Chondrocyte (in vitro differentiated cells): ENCODE measurements at regions not wholly inside any gene's neighbourhood (a gene's known extent, or its start where the extent isn't known, plus 50 kb on each side); places are given as distances from the start of the nearest gene placed in this dataset.
A peak's percentile ranks its signal among the peaks of the same experiment; 100 is the strongest.
"Not testable (repeated sequence)": the region's sequence is repeated elsewhere in the genome, so short reads cannot be mapped to it uniquely, and the experiment has no call there.

Experiments
- DNase-seq: peaks from one replicate; pipeline ENCODE4 v3.0.0; 2021; ENCODE audit warnings: mixed read lengths, low spot score
- H3K27ac Mint-ChIP-seq: one replicate; pipeline ENCODE4 v1.8.0; 2021; ENCODE audit warnings: mild to moderate bottlenecking, moderate library complexity, mixed read lengths; ENCODE audit not compliant: unreplicated experiment
- H3K27me3 Mint-ChIP-seq: 2 replicates; pipeline ENCODE4 v1.8.0; 2021; ENCODE audit warnings: low read depth, mixed read lengths
- H3K36me3 Mint-ChIP-seq: 2 replicates; pipeline ENCODE4 v1.8.0; 2021; ENCODE audit warnings: low read depth, mixed read lengths
- H3K4me1 Mint-ChIP-seq: 2 replicates; pipeline ENCODE4 v1.8.0; 2021; ENCODE audit warnings: low read depth, mild to moderate bottlenecking, mixed read lengths
- H3K4me3 Mint-ChIP-seq: one replicate; pipeline ENCODE4 v1.8.0; 2021; ENCODE audit warnings: mild to moderate bottlenecking, moderate library complexity, mixed read lengths; ENCODE audit not compliant: unreplicated experiment
- H3K9me3 Mint-ChIP-seq: 2 replicates; pipeline ENCODE4 v1.8.0; 2021; ENCODE audit warnings: low read depth, mixed read lengths
- CTCF ChIP-seq: fragments of 200-600 bp; sonication (generic); IDR thresholded peaks from 2 replicates; pipeline ENCODE4 v1.5.0; 2021; ENCODE audit warnings: antibody characterized with exemption, mild to moderate bottlenecking, moderate library complexity

- H3K27me3 Mint-ChIP-seq: peaks cover 14% of the 10 kb centered on the region
- DNase-seq: no peak
- H3K36me3 Mint-ChIP-seq: no peaks in the 10 kb centered on the region
- H3K4me3 Mint-ChIP-seq: no peak overlapping the region
- no peak overlapping the region for H3K27ac Mint-ChIP-seq
- no peak for TF ChIP-seq CTCF
- H3K4me1 Mint-ChIP-seq: no peaks in the 10 kb centered on the region
- H3K9me3 Mint-ChIP-seq: peaks cover 3% of the 10 kb centered on the region
These were observed 326.9 kb downstream of the KIF20B start for GRCh38 chr10:90028312-90028711.

GRCh38 chr10:90031776-90032175 is 330.4 kb downstream of the KIF20B start:
- Mint-ChIP-seq H3K4me3 (no peak overlapping the region), H3K36me3 (no peaks in the 10 kb centered on the region), H3K27ac (no peak overlapping the region), H3K9me3 (peaks cover 3% of the 10 kb centered on the region), H3K4me1 (no peaks in the 10 kb centered on the region), H3K27me3 (peaks cover 13% of the 10 kb centered on the region)
- DNase-seq: no peak
- TF ChIP-seq CTCF: no peak

- Mint-ChIP-seq H3K9me3 (peaks cover 3% of the 10 kb centered on the region), H3K27me3 (peaks cover 8% of the 10 kb centered on the region), H3K4me1 (no peaks in the 10 kb centered on the region), H3K4me3 (no peak overlapping the region), H3K27ac (no peak overlapping the region), H3K36me3 (no peaks in the 10 kb centered on the region)
- no peak for TF ChIP-seq CTCF
- no peak for DNase-seq
These were observed 331.1 kb downstream of the KIF20B start for GRCh38 chr10:90032519-90032918.

- DNase-seq, H3K27ac Mint-ChIP-seq, H3K4me3 Mint-ChIP-seq, H3K27me3 Mint-ChIP-seq, H3K4me1 Mint-ChIP-seq, H3K36me3 Mint-ChIP-seq, H3K9me3 Mint-ChIP-seq: not testable (repeated sequence)
These were observed 333.5 kb downstream of the KIF20B start for GRCh38 chr10:90034862-90035261.

GRCh38 chr10:90041585-90041984 is 340.2 kb downstream of the KIF20B start:
- Mint-ChIP-seq H3K4me1 (no peaks in the 10 kb centered on the region), H3K4me3 (no peak overlapping the region), H3K9me3 (no peaks in the 10 kb centered on the region), H3K27me3 (peaks cover 5% of the 10 kb centered on the region), H3K27ac (no peak overlapping the region), H3K36me3 (no peaks in the 10 kb centered on the region)
- TF ChIP-seq CTCF: no peak
- no peak for DNase-seq

- peak; percentile 36 for DNase-seq
- peaks cover 10% of the 10 kb centered on the region for H3K27me3 Mint-ChIP-seq
- H3K4me3 Mint-ChIP-seq: no peak overlapping the region
- H3K27ac Mint-ChIP-seq: no peak overlapping the region
- no peaks in the 10 kb centered on the region for H3K4me1 Mint-ChIP-seq
- no peaks in the 10 kb centered on the region for H3K9me3 Mint-ChIP-seq
- no peaks in the 10 kb centered on the region for H3K36me3 Mint-ChIP-seq
- TF ChIP-seq CTCF: no peak
These were observed 340.7 kb downstream of the KIF20B start for GRCh38 chr10:90042075-90042474.
